Stimulated activated naive CD8-positive, alpha-beta T cell treated with anti-CD3 and anti-CD28 coated beads, Interleukin-15, Interleukin-2, amounts not matched to agents 100 ng/mL and 50 ng/mL, for 24 hours (primary cell): ENCODE measurements at regions not wholly inside any gene's neighbourhood (a gene's known extent, or its start where the extent isn't known, plus 50 kb on each side); places are given as distances from the start of the nearest gene placed in this dataset.
"Not testable (repeated sequence)": the region's sequence is repeated elsewhere in the genome, so short reads cannot be mapped to it uniquely, and the experiment has no call there.

Experiments
- H3K27ac Mint-ChIP-seq: one replicate; pipeline ENCODE4 v1.8.0; 2021; ENCODE audit warnings: mild to moderate bottlenecking, mixed read lengths
- H3K27me3 Mint-ChIP-seq: one replicate; pipeline ENCODE4 v1.8.0; 2021; ENCODE audit warnings: mixed read lengths
- H3K36me3 Mint-ChIP-seq: one replicate; pipeline ENCODE4 v1.8.0; 2021; ENCODE audit warnings: low read depth, mixed read lengths
- H3K4me1 Mint-ChIP-seq: one replicate; pipeline ENCODE4 v1.8.0; 2021; ENCODE audit warnings: low read depth, mixed read lengths
- H3K4me3 Mint-ChIP-seq: one replicate; pipeline ENCODE4 v1.8.0; 2021; ENCODE audit warnings: mild to moderate bottlenecking, mixed read lengths
- H3K9me3 Mint-ChIP-seq: one replicate; pipeline ENCODE4 v1.8.0; 2021; ENCODE audit warnings: mixed read lengths

DNA sequence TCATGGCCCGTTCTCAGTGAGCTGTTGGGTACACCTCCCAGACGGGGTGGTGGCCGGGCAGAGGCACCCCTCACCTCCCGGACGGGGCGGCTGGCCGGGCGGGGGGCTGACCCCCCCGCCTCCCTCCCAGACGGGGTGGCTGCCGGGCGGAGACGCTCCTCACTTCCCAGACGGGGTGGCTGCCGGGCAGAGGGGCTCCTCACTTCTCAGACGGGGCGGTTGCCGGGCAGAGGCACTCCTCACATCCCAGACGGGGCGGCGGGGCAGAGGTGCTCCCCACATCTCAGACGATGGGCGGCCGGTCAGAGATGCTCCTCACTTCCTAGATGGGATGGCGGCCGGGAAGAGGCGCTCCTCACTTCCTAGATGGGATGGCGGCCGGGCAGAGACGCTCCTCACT, 129.7 kb upstream of the DAAM1 start:
- not testable (repeated sequence) for H3K4me3 Mint-ChIP-seq, H3K9me3 Mint-ChIP-seq, H3K27me3 Mint-ChIP-seq, H3K36me3 Mint-ChIP-seq, H3K4me1 Mint-ChIP-seq, H3K27ac Mint-ChIP-seq

DNA sequence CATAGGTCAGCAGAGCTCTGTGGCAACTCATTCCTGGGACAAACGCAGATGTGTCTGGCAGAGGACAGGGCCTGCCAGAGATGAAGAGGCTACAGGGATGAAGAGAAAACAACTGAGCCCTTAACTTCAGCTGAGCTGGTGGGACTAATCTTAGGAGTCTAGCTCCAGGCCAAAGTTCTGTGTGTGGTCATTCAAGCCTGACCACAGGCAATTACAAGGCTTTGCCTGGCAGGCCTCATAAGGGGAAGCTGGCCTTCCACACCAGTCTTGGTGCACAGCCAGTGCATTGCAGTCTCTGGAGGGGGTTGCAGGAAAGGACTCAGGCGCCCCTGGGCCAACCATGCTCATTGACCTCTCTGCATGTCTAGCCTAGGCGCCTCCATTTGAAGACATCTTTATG, 127.6 kb upstream of the DAAM1 start:
- no peaks in the 10 kb centered on the region for H3K27me3 Mint-ChIP-seq
- peaks cover 5% of the 10 kb centered on the region for H3K9me3 Mint-ChIP-seq
- H3K27ac Mint-ChIP-seq = no peak overlapping the region
- H3K36me3 Mint-ChIP-seq = no peaks in the 10 kb centered on the region
- H3K4me1 Mint-ChIP-seq = no peaks in the 10 kb centered on the region
- no peak overlapping the region for H3K4me3 Mint-ChIP-seq

DNA sequence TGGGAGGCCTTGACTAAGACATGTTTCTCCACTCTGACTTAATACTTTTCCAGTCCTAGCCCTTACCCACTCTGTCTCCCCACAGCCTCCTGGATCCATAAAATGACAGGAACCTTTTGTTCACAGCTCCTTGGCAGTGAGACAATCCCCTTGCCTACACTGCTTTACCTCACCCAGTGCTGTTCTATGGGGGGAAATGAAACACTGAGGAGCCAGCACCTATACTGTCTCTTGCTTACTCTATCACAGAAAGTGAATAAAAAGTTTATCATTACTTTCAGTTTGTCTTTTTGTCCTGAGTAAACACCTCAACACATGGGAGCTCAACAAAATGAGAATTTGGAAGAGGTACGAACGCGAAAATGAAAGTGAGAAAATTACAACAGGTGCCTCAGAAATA, 127.2 kb upstream of the DAAM1 start:
- Mint-ChIP-seq H3K27me3 (no peaks in the 10 kb centered on the region), H3K9me3 (peaks cover 5% of the 10 kb centered on the region), H3K27ac (no peak overlapping the region), H3K36me3 (no peaks in the 10 kb centered on the region), H3K4me1 (no peaks in the 10 kb centered on the region), H3K4me3 (no peak overlapping the region)

DNA sequence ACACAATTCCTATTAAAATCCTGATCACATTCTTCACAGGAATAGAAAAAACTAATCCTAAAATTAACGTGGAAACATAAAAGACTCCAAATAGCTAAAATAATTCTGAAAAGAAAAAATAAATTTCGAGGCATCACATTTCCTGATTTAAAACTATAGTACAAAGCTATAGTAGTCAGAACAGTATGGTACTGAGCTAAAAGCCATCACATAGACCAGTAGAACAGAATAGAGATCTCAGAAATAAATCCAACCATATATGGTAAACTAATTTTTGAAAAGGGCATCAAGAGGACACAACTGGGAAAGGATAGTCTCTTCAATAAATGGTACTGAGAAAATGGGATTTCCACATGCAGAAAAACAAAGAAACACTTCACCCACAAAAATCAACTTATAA, 125.2 kb upstream of the DAAM1 start:
- no peaks in the 10 kb centered on the region for H3K36me3 Mint-ChIP-seq
- no peaks in the 10 kb centered on the region for H3K27me3 Mint-ChIP-seq
- no peaks in the 10 kb centered on the region for H3K4me1 Mint-ChIP-seq
- H3K9me3 Mint-ChIP-seq = peaks cover 5% of the 10 kb centered on the region
- no peak overlapping the region for H3K27ac Mint-ChIP-seq
- no peak overlapping the region for H3K4me3 Mint-ChIP-seq

DNA sequence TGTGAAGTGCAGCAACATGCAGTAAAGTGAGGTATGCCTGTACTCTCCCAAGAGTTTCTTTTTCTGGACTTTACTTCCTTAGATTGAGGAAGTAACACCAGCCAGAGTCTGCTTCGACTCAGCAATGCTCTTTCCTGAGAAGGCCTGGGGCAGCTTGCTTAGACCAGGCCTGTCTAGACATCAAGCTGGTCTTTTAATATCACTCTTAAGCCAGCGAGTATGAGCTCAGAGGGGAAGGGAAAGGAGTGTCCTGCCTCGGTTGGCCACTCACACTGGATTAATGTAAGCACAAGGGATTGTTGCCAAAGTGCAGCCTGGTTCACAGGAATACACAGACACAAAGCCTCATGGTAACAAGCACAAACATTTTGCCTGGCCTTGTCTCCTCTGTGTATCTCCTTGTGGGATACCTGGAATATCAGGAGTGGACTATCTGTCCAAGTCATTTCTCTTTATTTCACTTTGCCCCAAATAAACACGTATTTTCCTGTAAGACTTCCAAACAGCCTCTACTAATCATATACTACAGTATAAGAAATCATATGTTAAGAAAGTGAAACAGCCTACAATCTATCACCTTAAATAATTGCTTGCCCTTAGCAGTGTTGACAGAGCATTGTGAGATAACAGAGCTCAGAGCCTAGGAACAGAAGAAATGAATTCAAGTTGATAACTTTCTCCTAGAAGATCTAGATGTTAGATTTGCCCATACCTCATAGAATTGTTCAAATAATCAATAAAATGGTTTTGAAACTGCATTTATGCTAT, 121.2 kb upstream of the DAAM1 start:
- H3K4me1 Mint-ChIP-seq = no peaks in the 10 kb centered on the region
- H3K4me3 Mint-ChIP-seq = no peak overlapping the region
- peaks cover 2% of the 10 kb centered on the region for H3K9me3 Mint-ChIP-seq
- no peaks in the 10 kb centered on the region for H3K36me3 Mint-ChIP-seq
- H3K27ac Mint-ChIP-seq = no peak overlapping the region
- peaks cover 18% of the 10 kb centered on the region for H3K27me3 Mint-ChIP-seq

DNA sequence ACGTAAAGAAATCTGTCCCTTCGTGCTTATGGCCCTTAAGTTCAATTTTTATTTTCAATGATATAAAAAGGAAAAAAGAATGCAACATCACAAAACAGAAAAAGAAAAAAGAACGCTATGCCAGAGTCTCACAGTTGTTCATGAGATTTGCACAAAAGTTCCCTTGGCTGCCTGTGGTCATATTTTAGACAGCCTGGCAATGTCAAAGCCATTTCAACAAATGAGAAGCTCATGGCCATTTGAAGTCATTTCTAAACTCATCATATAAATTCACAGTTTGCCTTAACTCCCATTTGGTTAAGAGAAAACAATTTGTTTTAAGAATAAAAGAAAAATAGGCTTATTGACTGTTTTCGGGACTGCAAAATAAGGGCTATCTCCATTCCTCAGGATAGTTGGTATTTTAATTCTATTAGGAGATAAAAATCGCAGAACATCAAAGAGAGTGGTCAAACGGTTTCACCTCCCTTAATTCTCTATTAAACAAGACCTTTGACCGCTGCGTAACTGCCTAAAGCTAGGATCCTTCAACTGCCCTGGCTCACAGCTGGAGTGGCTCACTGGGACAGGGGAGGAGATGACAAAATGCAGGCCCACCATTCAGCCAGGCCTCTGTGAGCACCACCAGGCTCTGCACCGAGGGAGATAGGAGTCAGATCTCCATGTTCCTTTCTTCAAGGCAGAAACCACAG, 119.2 kb upstream of the DAAM1 start:
- no peaks in the 10 kb centered on the region for H3K36me3 Mint-ChIP-seq
- no peak overlapping the region for H3K4me3 Mint-ChIP-seq
- no peaks in the 10 kb centered on the region for H3K9me3 Mint-ChIP-seq
- peaks cover 22% of the 10 kb centered on the region for H3K27me3 Mint-ChIP-seq
- H3K27ac Mint-ChIP-seq = no peak overlapping the region
- no peaks in the 10 kb centered on the region for H3K4me1 Mint-ChIP-seq

DNA sequence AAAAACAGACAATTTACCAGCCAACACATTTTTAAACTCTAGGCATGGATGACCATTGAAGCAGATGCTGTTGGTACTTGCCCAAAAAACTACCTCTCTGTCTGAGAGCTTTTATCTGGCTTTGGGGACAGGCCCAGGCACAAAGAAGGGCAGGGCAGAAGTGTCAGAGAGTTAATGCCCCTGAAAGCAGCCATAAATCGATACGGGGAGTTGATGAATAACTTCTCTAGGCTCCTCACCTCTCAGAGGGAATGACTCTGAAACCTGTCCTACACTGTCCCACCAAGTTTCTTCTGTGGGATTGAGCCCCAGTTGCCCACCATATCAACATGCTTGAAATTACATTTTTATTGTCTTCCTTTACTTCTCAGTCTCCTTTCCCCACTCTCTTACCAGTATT, 113.0 kb upstream of the DAAM1 start:
- Mint-ChIP-seq H3K9me3 (no peaks in the 10 kb centered on the region), H3K27me3 (peaks cover 36% of the 10 kb centered on the region), H3K4me1 (no peaks in the 10 kb centered on the region), H3K36me3 (no peaks in the 10 kb centered on the region), H3K4me3 (no peak overlapping the region), H3K27ac (no peak overlapping the region)

DNA sequence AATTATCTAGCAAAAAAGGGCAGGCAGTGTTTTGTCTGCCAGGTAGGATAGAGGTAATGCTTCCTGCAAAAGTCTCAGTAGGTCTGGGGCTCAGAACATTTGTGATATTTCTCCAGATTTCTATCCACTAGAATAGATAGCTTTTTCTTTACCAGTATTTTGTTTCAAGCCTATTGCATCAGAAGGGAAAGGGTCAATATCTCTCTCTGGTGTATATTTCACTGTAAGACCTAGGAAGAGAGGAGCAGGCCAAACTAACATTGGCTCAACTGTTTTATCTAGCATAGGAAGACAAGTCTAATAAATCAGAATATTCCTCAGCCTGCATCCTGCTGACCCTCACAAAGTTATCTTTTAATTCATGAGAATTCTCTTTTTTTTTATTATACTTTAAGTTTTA, 106.7 kb upstream of the DAAM1 start:
- Mint-ChIP-seq H3K4me1 (no peaks in the 10 kb centered on the region), H3K36me3 (no peaks in the 10 kb centered on the region)

DNA sequence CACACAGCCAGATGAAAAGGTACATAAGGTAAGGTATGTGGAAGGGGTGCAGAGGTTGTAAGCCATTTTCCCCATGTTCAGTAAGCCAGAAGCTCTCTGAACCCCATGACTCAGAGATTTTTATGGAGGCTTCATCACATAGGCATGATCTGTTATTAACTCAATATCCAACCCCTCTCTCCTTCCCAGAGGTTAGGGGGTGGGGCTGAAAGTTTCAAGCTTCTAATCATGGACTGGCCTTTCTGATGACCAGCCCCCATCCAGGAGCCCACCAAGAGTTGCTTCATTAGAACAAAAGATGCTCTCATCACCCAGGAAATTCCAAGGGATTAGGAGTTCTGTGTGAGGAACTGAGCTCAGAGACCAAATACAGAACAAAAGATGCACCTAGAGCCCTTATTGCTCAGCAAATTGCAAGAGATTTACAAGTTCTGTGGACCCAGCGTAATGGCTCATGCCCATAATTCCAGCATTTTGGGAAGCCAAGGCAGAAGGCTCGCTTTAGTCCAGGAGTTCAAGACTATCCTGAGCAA, 103.2 kb upstream of the DAAM1 start:
- no peak overlapping the region for H3K27ac Mint-ChIP-seq
- H3K9me3 Mint-ChIP-seq = no peaks in the 10 kb centered on the region
- H3K4me1 Mint-ChIP-seq = no peaks in the 10 kb centered on the region
- peaks cover 6% of the 10 kb centered on the region for H3K27me3 Mint-ChIP-seq
- H3K36me3 Mint-ChIP-seq = no peaks in the 10 kb centered on the region
- no peak overlapping the region for H3K4me3 Mint-ChIP-seq

More for the DNA sequence above, 106.7 kb upstream of the DAAM1 start:
- no peak overlapping the region for H3K4me3 Mint-ChIP-seq
- no peaks in the 10 kb centered on the region for H3K9me3 Mint-ChIP-seq
- peaks cover 19% of the 10 kb centered on the region for H3K27me3 Mint-ChIP-seq
- no peak overlapping the region for H3K27ac Mint-ChIP-seq

DNA sequence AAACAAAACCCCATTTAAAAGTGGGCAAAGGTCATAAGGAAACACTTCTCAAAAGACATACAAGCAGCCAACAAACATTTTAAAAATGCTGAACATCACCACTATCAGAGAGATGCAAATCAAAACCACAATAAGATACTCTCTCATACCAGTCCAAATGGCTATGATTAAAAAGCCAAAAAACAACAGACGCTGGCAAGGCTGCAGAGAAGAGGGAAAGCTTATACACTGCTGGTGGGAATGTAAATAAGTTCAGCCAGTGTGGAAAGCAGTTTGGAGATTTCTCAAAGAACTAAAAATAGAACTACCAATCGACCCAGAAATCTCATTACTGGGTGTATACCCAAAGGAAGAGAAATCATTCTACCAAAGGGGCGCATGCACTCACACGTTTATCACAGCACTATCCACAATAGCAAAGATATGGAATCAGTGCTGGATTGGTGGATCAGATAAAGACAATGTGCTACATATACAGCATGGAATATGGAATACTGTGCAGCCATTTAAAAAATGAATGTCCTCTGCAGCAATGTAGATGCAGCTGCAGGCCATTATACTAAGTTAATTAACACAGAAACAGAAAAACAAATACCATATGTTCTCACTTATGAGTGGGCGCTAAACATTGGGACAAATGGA, 102.1 kb upstream of the DAAM1 start:
- Mint-ChIP-seq H3K9me3 (no peaks in the 10 kb centered on the region), H3K27ac (no peak overlapping the region), H3K4me1 (no peaks in the 10 kb centered on the region), H3K27me3 (peaks cover 7% of the 10 kb centered on the region), H3K4me3 (no peak overlapping the region), H3K36me3 (no peaks in the 10 kb centered on the region)

DNA sequence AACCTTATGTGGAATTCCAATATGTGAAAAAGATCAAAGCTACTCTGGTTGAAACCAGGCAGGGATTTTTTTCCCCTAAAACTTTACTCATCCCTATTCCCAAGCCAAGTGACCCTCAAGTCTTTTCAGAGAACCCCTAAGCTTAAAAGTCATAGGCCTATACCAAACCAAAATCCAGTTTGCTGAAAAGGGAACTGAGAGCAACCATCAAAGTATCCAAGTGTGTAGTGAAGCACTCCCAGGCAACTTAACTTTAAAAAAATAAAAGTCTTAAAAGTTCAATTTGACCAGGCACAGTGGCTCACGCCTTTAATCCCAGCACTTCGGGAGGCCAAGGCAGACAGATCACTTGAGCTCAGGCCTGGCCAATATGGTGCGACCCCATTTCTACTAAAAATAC, 101.2 kb upstream of the DAAM1 start:
- H3K27me3 Mint-ChIP-seq = peaks cover 11% of the 10 kb centered on the region
- no peaks in the 10 kb centered on the region for H3K9me3 Mint-ChIP-seq
- no peaks in the 10 kb centered on the region for H3K4me1 Mint-ChIP-seq
- H3K4me3 Mint-ChIP-seq = no peak overlapping the region
- no peaks in the 10 kb centered on the region for H3K36me3 Mint-ChIP-seq
- H3K27ac Mint-ChIP-seq = no peak overlapping the region

DNA sequence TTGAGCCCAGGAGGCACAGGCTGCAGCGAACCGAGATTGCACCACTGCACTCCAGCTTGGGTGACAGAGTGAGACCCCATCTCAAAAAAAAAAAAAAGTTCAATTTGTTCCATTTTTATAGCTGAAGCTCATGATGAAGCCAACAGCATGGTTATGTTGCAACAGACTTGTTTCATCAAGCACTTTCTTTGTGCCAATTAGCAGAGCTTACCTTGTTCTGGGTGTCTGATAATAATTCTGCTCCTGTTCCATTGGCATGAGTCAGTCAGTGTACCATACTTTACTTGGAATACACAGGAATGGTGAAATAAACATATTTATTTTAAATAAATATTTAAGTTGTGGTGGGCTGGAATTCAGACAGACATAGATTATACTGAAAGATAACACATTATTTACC, 100.8 kb upstream of the DAAM1 start:
- no peak overlapping the region for H3K27ac Mint-ChIP-seq
- H3K36me3 Mint-ChIP-seq = no peaks in the 10 kb centered on the region
- peaks cover 8% of the 10 kb centered on the region for H3K27me3 Mint-ChIP-seq
- no peaks in the 10 kb centered on the region for H3K9me3 Mint-ChIP-seq
- no peak overlapping the region for H3K4me3 Mint-ChIP-seq
- H3K4me1 Mint-ChIP-seq = no peaks in the 10 kb centered on the region

DNA sequence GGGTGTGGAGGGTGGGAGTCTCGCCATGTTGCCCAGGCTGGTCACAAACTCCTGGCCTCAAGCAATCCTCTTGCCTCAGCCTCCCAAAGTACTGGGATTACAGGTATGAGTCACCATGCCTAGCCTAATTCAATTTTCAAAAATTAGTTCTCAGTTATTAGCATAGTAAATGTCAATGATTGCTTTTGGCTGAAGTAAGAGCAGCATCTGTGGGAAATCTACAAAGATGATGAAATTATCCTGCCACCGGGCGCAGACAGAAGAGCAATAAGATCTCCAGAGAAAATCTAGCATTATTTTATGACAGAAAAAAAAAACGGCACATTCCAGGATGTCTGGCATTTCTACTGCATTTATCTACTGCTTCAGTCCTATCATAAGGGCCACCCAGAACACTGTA, 97.9 kb upstream of the DAAM1 start:
- no peaks in the 10 kb centered on the region for H3K4me1 Mint-ChIP-seq
- H3K36me3 Mint-ChIP-seq = no peaks in the 10 kb centered on the region

DNA sequence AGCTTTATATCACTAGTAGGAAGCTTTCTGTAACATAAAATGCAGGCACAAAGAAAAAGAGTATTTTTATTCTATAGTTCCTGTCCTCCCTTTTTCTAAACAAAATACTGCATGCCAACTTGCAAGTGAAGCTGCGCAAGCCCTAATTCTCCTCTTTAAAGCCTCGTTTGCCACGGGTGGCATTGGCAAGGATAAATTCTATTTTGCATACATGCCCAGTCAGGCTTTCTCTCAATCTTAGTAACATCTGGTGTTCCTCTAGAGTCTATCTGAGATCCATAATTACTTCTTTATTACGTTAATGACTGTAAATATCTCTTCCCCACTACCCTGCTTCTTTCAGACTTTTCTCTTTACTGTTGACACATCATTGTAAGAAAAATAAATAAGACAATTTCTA, 97.1 kb upstream of the DAAM1 start:
- H3K27ac Mint-ChIP-seq = no peak overlapping the region
- H3K4me3 Mint-ChIP-seq = no peak overlapping the region
- H3K27me3 Mint-ChIP-seq = peaks cover 9% of the 10 kb centered on the region

More for the DNA sequence above, 97.9 kb upstream of the DAAM1 start:
- Mint-ChIP-seq H3K4me3 (no peak overlapping the region), H3K27ac (no peak overlapping the region), H3K9me3 (no peaks in the 10 kb centered on the region), H3K27me3 (peaks cover 9% of the 10 kb centered on the region)

DNA sequence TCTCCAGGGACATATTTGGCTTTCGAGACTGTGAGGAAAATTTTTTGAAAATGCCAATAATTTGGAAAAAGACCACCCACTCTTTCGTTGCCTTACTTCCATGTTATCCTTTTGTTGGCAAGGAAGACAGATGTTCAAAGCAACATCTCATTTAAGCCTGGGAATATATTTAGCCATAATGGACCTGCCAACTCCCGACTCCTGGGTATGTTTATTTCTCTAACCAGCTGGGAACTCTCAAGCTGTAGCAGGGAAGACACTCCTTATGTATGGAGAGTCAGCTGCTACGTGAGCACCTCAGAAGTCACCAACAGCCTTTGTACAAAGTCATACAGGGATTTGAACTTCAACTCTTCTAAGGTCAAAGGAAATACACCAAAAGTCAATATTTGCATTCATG, 96.5 kb upstream of the DAAM1 start:
- H3K4me1 Mint-ChIP-seq = no peaks in the 10 kb centered on the region
- H3K27ac Mint-ChIP-seq = no peak overlapping the region
- no peaks in the 10 kb centered on the region for H3K9me3 Mint-ChIP-seq
- H3K36me3 Mint-ChIP-seq = no peaks in the 10 kb centered on the region
- no peak overlapping the region for H3K4me3 Mint-ChIP-seq
- peaks cover 9% of the 10 kb centered on the region for H3K27me3 Mint-ChIP-seq

More for the DNA sequence above, 97.1 kb upstream of the DAAM1 start:
- Mint-ChIP-seq H3K36me3 (no peaks in the 10 kb centered on the region), H3K9me3 (no peaks in the 10 kb centered on the region), H3K4me1 (no peaks in the 10 kb centered on the region)
